Stimulated activated CD4-positive, alpha-beta T cell treated with anti-CD3 and anti-CD28 coated beads, Interleukin-1b, Interleukin-23, amount 100 ng/mL, for 1 hour (primary cell): ENCODE measurements at regions not wholly inside any gene's neighbourhood (a gene's known extent, or its start where the extent isn't known, plus 50 kb on each side); places are given as distances from the start of the nearest gene placed in this dataset.

Experiments
- DNase-seq, 2 donors: peaks; one replicate each; pipeline ENCODE4 v3.0.0-alpha.2; 2020; ENCODE audit warnings: low read depth in 2 of 2

GRCh38 chr9:108551030-108551841, 304.6 kb downstream of the ACTL7B start:
- no peak for DNase-seq

GRCh38 chr9:108550106-108550505, 305.7 kb downstream of the ACTL7B start:
- no peak for DNase-seq

GRCh38 chr9:108549184-108549583, 306.6 kb downstream of the ACTL7B start:
- DNase-seq = no peak

DNA sequence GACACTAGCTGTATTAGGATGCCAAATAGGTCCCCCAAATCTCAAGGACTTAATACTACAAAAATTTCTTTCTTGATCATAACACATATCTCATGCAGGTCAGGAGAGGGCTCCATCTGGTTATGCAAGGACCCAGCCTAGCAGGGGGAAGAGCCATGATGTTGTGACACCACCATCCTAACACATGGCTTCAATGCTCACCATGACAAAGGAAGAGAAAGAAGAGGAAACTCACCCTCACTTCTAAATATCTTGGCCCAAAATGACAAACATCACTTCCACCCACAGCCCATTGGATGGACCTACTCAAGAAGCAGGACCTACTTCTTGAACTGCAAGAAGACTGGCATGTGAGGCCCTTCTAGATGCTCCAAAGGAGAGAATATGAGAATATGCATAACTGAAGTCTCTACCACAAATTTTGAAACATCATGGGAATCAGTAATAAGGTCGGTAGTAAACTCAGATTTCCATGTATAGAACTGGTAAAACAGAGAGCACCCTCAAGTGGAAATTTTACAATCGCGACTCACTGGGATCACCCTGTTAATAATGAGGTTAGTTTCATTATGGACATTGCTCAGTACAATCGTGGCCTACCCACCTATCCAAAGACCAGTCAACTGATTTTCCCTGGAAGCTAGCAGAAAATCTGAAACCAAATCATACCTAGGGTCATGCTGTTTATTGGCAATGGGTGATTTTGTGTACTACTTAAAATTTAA, 308.2 kb downstream of the ACTL7B start:
- no peak for DNase-seq

- no peak for DNase-seq
These were observed 309.6 kb downstream of the ACTL7B start for GRCh38 chr9:108546215-108546614.

GRCh38 chr9:108545436-108545835, 310.4 kb downstream of the ACTL7B start:
- DNase-seq = no peak

DNA sequence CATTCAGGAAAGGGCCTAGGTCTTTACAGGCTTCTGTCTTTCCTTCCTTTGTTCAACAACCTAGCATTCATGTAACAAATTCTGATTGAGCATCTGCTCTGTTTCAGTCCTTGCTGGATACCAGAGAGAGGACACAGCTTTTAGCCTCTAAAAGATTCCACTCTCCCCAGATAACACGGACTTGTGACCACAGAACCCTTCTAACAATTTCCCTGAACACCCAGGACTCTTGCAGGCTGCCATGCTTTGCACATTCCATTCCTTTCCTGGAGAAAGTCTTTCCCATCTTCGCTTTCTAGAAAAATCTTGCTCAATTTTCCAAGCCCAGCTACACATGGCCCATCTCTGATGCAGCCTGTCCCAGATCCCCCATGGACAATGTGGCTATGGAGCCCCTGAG, 310.9 kb downstream of the ACTL7B start:
- no peak for DNase-seq

DNA sequence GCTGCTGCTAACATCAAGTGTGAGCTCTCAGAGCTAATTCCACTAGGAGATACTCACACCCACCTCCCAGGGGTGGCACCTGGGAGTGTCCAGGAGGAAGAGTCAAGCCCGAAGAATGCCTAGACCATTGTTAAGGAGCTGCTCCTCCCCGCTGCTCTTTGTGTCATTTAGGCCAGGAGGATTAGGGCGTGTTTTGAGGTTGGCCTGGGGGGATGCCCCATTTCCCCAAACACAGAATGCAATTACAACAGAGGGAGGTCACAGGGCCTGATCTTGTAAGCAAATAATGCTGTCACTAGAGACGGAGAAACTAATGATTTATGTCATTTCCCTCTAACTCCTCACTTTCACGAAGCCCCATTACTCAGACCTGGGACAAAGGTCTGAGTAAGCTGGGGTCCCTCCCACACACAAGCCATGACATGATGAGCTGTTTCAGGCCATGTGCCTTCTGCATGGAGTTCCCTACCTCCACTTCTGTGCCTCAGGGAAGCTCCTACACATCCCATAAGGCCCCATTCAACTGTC, 312.5 kb downstream of the ACTL7B start:
- DNase-seq = no peak

- no peak for DNase-seq
These were observed 318.0 kb downstream of the ACTL7B start for GRCh38 chr9:108537756-108538155.

DNA sequence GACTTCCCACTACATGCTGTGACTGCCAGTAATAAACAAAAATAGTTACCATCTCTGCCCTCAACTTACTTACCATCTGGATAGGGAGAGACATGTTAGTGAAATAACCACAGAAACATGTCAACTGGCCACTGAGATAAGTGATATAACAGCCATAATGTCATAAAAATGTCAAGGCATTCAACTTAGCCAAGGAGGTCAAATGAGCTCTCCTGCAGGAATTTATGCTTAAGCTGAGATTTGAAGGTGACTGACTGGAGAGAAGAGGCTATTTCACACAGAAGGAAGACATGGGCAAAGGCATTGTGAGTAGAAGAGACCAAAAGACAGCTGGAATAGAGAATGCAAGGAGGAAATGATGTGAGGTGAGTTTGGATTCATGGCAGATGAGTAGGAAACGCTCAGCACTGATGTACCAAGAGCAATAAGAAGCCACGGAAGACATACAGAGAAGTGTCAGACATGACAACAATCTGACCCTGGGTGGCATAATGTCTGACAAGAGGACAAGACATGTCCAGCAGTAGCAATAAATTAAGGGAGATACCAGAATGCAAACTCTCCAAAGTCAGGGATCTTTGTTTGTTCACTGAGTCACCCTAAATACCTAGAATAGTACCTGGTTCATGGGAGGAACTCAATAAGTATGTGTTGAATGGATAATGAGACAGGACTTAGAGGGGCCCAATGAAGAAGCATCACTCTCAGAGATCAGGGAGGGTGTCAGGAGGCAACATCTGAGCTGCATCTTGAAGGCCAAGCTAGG, 318.8 kb downstream of the ACTL7B start:
- no peak for DNase-seq

DNA sequence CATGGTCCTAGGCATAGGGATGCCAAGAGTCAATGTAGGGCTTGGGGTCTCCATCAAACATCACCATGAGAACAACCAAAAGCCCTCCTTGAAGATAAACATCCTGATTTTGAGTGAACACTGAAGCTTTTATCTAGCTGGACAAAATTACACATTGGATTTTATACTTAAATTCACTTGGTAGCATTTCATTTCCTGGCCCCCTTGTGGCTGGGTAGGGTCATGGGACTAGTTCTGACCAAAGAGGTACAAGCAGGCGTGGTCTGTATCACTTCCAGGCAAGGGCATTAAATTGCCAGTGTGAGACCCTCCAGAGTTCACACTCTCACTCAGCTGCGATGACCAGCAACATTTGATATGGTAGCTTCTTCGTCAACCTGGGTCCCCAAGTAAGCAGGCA, 320.3 kb downstream of the ACTL7B start:
- DNase-seq = no peak

DNA sequence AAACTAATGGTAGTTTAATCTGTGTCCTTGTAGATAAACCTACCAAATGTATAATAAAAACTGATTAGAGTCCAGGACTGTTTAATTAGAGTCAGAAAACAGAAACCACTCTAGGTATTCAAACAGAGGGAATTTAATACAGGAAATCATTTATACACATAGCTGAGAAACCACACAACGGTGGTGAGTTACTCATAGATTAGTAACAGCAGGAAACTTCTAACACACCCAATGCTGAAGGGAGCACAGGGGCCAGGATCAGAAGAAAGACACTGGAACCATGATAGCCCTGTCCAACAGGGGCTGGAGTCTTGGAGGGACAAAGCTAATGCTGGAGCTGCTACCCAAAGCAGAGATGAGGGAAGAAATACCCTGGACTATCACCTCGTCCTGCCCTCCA, 321.0 kb downstream of the ACTL7B start:
- DNase-seq = no peak

- DNase-seq = no peak
These were observed 325.6 kb downstream of the ACTL7B start for GRCh38 chr9:108530141-108530540.

GRCh38 chr9:108528231-108528630, 327.6 kb downstream of the ACTL7B start:
- no peak for DNase-seq

DNA sequence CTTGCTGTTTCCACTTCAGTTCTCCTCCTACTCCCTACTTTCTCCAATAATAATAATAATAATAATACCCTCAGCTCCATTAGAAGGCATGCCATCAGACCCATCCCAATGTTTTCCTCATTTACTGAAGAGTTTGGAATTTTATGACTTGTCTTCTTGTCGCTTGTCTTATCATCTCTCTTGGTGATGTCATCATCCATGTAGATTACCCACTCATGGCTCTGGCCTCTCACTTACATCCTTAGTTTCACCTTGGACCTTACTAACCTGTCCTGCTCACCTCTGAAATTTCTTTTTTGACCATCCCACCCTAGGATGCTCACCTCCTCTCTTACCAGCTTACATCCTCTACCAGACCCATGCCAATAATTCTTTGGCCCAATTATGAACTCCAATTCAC, 329.3 kb downstream of the ACTL7B start:
- DNase-seq = no peak

DNA sequence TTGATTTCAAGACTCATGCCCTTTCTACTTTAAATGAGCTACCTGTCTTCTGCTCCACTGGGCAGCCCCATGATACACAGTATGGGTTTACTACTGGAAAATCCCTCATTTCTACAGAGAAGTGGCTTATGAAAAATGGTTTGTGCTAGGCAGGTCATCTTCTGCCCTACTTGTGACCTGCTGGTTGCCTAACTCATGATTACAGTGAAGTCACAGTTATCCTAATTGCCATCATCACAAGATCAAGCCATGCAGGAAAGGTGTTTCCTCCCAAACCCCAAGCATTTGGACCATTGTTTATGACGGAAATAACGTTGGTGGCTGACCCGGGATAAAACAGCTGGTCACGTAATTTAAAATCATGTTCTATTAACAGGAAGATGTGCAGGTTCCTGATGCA, 330.6 kb downstream of the ACTL7B start:
- DNase-seq = no peak

DNA sequence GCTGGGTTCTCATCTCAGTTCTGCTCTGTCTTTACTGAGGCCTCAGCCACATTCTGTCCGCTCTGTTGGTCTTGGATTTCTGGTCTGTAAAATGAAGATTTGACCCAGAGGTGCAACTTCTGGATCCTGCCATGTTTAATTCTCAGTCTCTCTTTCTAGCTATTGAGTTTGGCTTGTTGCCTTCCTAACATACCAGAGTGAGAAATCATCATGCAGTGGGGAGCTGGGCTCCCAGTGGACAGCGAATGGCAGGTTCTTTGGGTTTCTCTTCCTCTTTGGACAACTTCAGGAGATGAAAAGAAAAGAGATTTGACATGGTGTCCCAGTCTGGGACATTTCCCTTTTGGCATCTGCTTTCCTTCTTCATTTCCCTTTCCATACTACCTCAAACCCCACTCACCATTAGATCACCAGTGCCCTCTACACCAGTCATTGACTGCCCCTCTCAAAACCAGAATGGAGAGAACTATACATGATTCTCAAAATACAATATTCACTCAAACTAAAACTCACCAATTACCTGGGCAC, 334.7 kb downstream of the ACTL7B start:
- DNase-seq = no peak

DNA sequence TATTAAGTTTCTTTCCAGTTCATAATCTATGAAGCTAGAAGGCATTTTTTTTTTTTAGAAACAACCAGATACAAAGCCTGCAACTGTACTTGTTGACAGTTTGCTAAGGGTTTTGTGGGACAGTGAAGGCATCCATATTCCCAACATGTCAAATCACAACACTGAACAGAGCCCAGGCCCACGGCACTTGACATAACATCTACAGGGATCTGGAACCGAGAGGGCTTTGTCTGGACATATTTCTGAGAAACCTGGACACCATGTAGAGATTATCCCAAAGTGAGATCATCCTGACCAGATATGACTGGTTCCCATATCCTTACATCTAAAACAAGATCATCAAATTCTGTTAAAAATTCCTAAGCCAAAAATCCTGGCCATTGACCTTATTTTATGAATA, 336.3 kb downstream of the ACTL7B start:
- no peak for DNase-seq

- no peak for DNase-seq
These were observed 338.0 kb downstream of the ACTL7B start for GRCh38 chr9:108517651-108518365.

- DNase-seq = no peak
These were observed 339.4 kb downstream of the ACTL7B start for GRCh38 chr9:108516391-108516790.

GRCh38 chr9:108515856-108516255, 339.9 kb downstream of the ACTL7B start:
- no peak for DNase-seq
